GM21526 (cell line): ENCODE measurements at regions not wholly inside any gene's neighbourhood (a gene's known extent, or its start where the extent isn't known, plus 50 kb on each side); places are given as distances from the start of the nearest gene placed in this dataset.
A peak's percentile ranks its signal among the peaks of the same experiment; 100 is the strongest.
"Not testable (repeated sequence)": the region's sequence is repeated elsewhere in the genome, so short reads cannot be mapped to it uniquely, and the experiment has no call there.

Experiments used
- ATAC-seq: cut with Tn5 transposase; IDR thresholded peaks from one replicate; pipeline ENCODE4 v1.9.1; 2021; ENCODE audit warnings: moderate library complexity; ENCODE audit not compliant: unreplicated experiment, low FRiP score

- no peak for ATAC-seq
Observed at GRCh38 chr11:109961261-109961660, 131.9 kb upstream of the ZC3H12C start.

GRCh38 chr11:109963101-109963500, 130.1 kb upstream of the ZC3H12C start:
- ATAC-seq = no peak

GRCh38 chr11:109964487-109964886, 128.7 kb upstream of the ZC3H12C start:
- no peak for ATAC-seq

- not testable (repeated sequence) for ATAC-seq
Observed at GRCh38 chr11:109965445-109965844, 127.7 kb upstream of the ZC3H12C start.

GRCh38 chr11:109965926-109966325, 127.3 kb upstream of the ZC3H12C start:
- ATAC-seq = not testable (repeated sequence)

- not testable (repeated sequence) for ATAC-seq
Observed at GRCh38 chr11:109967136-109967535, 126.1 kb upstream of the ZC3H12C start.

- ATAC-seq = no peak
Observed at GRCh38 chr11:109968299-109968698, 124.9 kb upstream of the ZC3H12C start.

GRCh38 chr11:109968781-109969180, 124.4 kb upstream of the ZC3H12C start:
- no peak for ATAC-seq

- peak; percentile 63 for ATAC-seq
Observed at GRCh38 chr11:109970516-109971183, 122.5 kb upstream of the ZC3H12C start.

GRCh38 chr11:109971184-109971523, 122.0 kb upstream of the ZC3H12C start:
- ATAC-seq = no peak

GRCh38 chr11:109972181-109972715, 120.9 kb upstream of the ZC3H12C start:
- ATAC-seq = peak; percentile 71

GRCh38 chr11:109972939-109973338, 120.3 kb upstream of the ZC3H12C start:
- ATAC-seq = no peak

GRCh38 chr11:109973486-109973885, 119.7 kb upstream of the ZC3H12C start:
- ATAC-seq = no peak

GRCh38 chr11:109974523-109974922, 118.7 kb upstream of the ZC3H12C start:
- ATAC-seq = no peak

- ATAC-seq = no peak
Observed at GRCh38 chr11:109978895-109979294, 114.3 kb upstream of the ZC3H12C start.

GRCh38 chr11:109981031-109981636, 112.1 kb upstream of the ZC3H12C start:
- ATAC-seq = no peak

- no peak for ATAC-seq
Observed at GRCh38 chr11:109983358-109983757, 109.8 kb upstream of the ZC3H12C start.

GRCh38 chr11:109984634-109985289, 108.4 kb upstream of the ZC3H12C start:
- ATAC-seq = peak; percentile 95

- no peak for ATAC-seq
Observed at GRCh38 chr11:109986488-109986887, 106.7 kb upstream of the ZC3H12C start.

GRCh38 chr11:109991835-109992234, 101.4 kb upstream of the ZC3H12C start:
- no peak for ATAC-seq

GRCh38 chr11:109993786-109994185, 99.4 kb upstream of the ZC3H12C start:
- no peak for ATAC-seq

- no peak for ATAC-seq
Observed at GRCh38 chr11:109994907-109995306, 98.3 kb upstream of the ZC3H12C start.
